ENCODE measurements at regions not wholly inside any gene's neighbourhood (a gene's known extent, or its start where the extent isn't known, plus 50 kb on each side); places are given as distances from the start of the nearest gene placed in this dataset.

DNA sequence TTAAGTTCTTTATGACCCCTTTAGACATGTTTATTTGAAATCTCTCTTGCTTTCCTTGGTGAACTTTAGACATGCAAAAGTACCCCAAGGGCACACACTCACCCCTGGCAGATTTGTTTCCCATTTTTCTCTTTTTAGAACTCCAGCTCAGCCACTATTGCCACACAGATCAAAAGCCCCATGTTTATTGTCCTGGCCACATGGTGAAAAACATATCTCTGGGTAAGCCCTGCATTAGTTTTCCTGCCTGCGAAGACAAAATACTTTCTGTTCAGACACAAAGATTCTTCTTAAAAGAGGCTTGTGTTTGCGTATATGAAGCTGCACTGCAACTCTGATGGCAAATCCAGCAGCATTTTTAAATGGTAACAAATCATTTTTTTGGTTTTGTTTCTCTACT, 200.0 kb downstream of the POLR1F start:
- Histone ChIP-seq H3K27me3 (no peaks in the 10 kb centered on the region), H3K27ac (no peak overlapping the region), H3K4me1 (no peaks in the 10 kb centered on the region), H3K4me3 (no peak overlapping the region), H3K36me3 (no peaks in the 10 kb centered on the region), H3K9me3 (no peaks in the 10 kb centered on the region)
- no peak for TF ChIP-seq CTCF (IDR thresholded peaks at IDR 0.05)
- intact Hi-C loops (cut with DNase I): no loop called here
- WGBS, 2 donors: 80 to 85% methylated on average over 2 of the region's 2 CpGs
- DNase-seq: no peak
- no peak for ATAC-seq

- WGBS, 2 donors: 61 to 64% methylated on average over 2 of the region's 2 CpGs
- ATAC-seq (no peak), DNase-seq (no peak)
- H3K9me3 ChIP-seq: no peaks in the 10 kb centered on the region
- H3K4me1 ChIP-seq: no peaks in the 10 kb centered on the region
- TF ChIP-seq CTCF (IDR thresholded peaks at IDR 0.05): no peak
- H3K36me3 ChIP-seq: no peaks in the 10 kb centered on the region
- no peak overlapping the region for H3K27ac ChIP-seq
- intact Hi-C loops (cut with DNase I): no loop called here
- no peaks in the 10 kb centered on the region for H3K27me3 ChIP-seq
- no peak overlapping the region for H3K4me3 ChIP-seq
These were observed 200.7 kb downstream of the POLR1F start for GRCh38 chr7:19508124-19508523.

DNA sequence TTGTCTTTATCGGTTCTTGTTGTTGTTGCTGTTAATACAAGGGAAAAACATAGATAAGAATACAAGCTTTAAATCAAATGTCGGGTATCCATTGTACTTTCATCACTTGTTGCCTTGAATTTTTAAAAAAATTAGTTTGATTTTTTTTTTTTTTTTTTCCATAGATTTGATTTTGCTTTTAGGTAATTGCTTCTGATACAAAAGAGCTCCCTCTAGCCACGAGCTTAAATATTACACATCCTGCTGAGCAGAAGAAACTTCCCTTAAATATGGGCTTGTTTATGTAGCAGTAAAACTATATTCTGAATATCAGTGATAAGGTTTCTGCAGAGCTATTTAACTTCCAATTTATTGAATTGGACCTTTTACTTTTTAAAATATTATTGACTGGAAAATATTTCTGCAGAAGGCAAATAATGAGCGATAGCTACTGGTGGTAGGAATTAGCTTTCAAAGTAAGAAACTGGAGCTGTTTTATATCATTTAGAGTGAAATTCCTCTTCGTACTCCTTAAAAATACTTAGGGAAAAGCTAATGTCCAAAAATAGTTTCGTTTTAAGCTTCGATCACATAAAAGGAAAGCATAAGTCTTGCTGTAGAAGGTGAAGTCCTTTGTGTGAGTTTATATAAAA, 216.9 kb downstream of the POLR1F start:
- no peak overlapping the region for H3K4me3 ChIP-seq
- peak in 8 of 9 donors; percentile 18 to 59 (median 46) for TF ChIP-seq CTCF (IDR thresholded peaks at IDR 0.05)
- H3K36me3 ChIP-seq: no peaks in the 10 kb centered on the region
- peaks cover 0 to 10% (median 0%) of the 10 kb centered on the region in 11 donors for H3K9me3 ChIP-seq
- no peak for DNase-seq
- no peaks in the 10 kb centered on the region for H3K27me3 ChIP-seq
- 57 to 58% methylated on average over 7 of the region's 7 CpGs for WGBS, 2 donors
- no peaks in the 10 kb centered on the region for H3K4me1 ChIP-seq
- no peak overlapping the region for H3K27ac ChIP-seq
- ATAC-seq: no peak
- intact Hi-C loops (cut with DNase I): no loop called here

GRCh38 chr7:19491371-19491770, 217.5 kb downstream of the POLR1F start:
- no peak for TF ChIP-seq CTCF (IDR thresholded peaks at IDR 0.05)
- H3K27me3 ChIP-seq: no peaks in the 10 kb centered on the region
- no peak overlapping the region for H3K4me3 ChIP-seq
- no peaks in the 10 kb centered on the region for H3K4me1 ChIP-seq
- no peaks in the 10 kb centered on the region for H3K36me3 ChIP-seq
- H3K27ac ChIP-seq: no peak overlapping the region
- no peak for ATAC-seq
- intact Hi-C loops (cut with DNase I): no loop called here
- 78 to 83% methylated on average over 5 of the region's 5 CpGs for WGBS, 2 donors
- no peak for DNase-seq
- H3K9me3 ChIP-seq: peaks cover 0 to 10% (median 0%) of the 10 kb centered on the region in 11 donors
